Panc1 (cell line): ENCODE measurements at regions not wholly inside any gene's neighbourhood (a gene's known extent, or its start where the extent isn't known, plus 50 kb on each side); places are given as distances from the start of the nearest gene placed in this dataset.

Experiments used
- CTCF ChIP-seq: fragments of 450-650 bp; IDR thresholded peaks from 2 replicates; pipeline ENCODE4 v1.5.1; 2017; ENCODE audit warnings: mild to moderate bottlenecking
- POLR2AphosphoS5 ChIP-seq: IDR thresholded peaks from 2 replicates; pipeline ENCODE4 v1.6.1; 2012; ENCODE audit warnings: mild to moderate bottlenecking, low read depth, low read length, moderate library complexity
- SIN3A ChIP-seq: IDR thresholded peaks from 2 replicates; pipeline ENCODE4 v1.6.1; 2012; ENCODE audit warnings: low read depth, mild to moderate bottlenecking, low read length, moderate library complexity, borderline replicate concordance; ENCODE audit not compliant: insufficient read depth
- TCF7L2 ChIP-seq: IDR thresholded peaks from 2 replicates; pipeline ENCODE4 v1.6.1; 2011; ENCODE audit warnings: mild to moderate bottlenecking, low read depth, low read length, inconsistent platforms

DNA sequence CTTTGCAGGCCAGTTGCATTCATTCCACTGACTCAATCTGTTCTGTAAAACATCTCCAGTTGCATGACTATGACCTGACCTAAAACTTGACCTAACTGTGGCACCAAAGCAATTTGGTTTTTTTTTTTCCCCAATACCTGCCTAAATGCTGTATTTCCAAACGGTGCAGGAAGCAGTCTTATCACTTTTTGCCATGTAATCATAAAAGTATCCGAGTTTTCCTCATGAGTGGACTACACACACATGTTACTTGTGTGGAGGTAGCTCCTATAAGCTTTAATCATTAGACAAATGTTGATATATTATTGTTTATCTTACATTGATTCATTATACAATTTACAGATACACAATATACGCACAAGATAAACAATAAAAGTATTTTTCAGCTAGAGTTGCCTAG lies 373.7 kb downstream of the BTBD3 start:
- no peak for TF ChIP-seq POLR2AphosphoS5
- no peak for TF ChIP-seq CTCF
- no peak for TF ChIP-seq TCF7L2
- TF ChIP-seq SIN3A, result no peak
